IPS-15b (cell line): ENCODE measurements at regions not wholly inside any gene's neighbourhood (a gene's known extent, or its start where the extent isn't known, plus 50 kb on each side); places are given as distances from the start of the nearest gene placed in this dataset.
"Not testable (repeated sequence)": the region's sequence is repeated elsewhere in the genome, so short reads cannot be mapped to it uniquely, and the experiment has no call there.

Experiments used
- H3K27me3 ChIP-seq: one replicate; pipeline ENCODE4 v1.6.1; 2013; ENCODE audit warnings: low read length; ENCODE audit not compliant: control insufficient read depth, insufficient read depth
- H3K36me3 ChIP-seq: one replicate; pipeline ENCODE4 v1.6.1; 2013; ENCODE audit warnings: low read length; ENCODE audit not compliant: control insufficient read depth, insufficient read depth
- H3K4me1 ChIP-seq: one replicate; pipeline ENCODE4 v1.6.1; 2013; ENCODE audit warnings: mild to moderate bottlenecking, low read length; ENCODE audit not compliant: control insufficient read depth, insufficient read depth
- H3K4me3 ChIP-seq: one replicate; pipeline ENCODE4 v1.5.1; 2013; ENCODE audit warnings: low read depth, low read length
- H3K9ac ChIP-seq: one replicate; pipeline ENCODE4 v1.6.1; 2013; ENCODE audit warnings: low read depth, mild to moderate bottlenecking, low read length
- H3K9me3 ChIP-seq: one replicate; pipeline ENCODE4 v1.6.1; 2013; ENCODE audit warnings: mild to moderate bottlenecking, low read length; ENCODE audit not compliant: control insufficient read depth, insufficient read depth

- H3K27me3 ChIP-seq, H3K9ac ChIP-seq, H3K9me3 ChIP-seq, H3K4me1 ChIP-seq, H3K4me3 ChIP-seq, H3K36me3 ChIP-seq: not testable (repeated sequence)
Observed at GRCh38 chr6:164076818-164077532, 662.5 kb downstream of the QKI start.

DNA sequence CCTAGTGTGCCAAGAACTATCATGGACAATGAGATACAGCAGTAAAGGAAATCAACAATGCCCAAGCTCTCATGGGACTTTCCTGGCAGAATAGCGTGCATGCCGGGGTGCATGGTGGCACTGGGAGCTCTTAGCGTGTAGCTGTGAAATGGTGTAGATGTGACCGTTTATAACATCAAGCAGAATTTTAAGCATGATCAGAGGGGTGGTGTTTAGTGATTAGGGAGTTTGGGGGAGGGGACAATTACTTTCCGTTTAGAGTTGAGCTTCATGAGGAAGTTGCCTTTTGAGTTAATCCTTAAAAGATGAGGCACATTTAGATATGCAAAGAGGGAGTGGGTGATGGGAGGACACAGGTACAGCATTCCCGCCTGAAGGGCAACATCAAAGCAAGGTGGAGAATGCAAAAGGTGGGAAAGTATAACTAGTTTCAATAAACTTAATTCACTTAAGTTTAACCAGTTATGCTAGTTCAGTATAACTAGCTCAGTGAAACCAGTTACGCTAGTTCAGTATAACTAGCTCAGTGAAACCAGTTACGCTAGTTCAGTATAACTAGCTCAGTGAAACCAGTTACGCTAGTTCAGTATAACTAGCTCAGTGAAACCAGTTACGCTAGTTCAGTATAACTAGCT is 661.6 kb downstream of the QKI start:
- Histone ChIP-seq H3K9me3 (no peaks in the 10 kb centered on the region), H3K27me3 (no peaks in the 10 kb centered on the region), H3K9ac (no peak overlapping the region), H3K4me3 (no peak overlapping the region), H3K4me1 (no peaks in the 10 kb centered on the region), H3K36me3 (no peaks in the 10 kb centered on the region)

DNA sequence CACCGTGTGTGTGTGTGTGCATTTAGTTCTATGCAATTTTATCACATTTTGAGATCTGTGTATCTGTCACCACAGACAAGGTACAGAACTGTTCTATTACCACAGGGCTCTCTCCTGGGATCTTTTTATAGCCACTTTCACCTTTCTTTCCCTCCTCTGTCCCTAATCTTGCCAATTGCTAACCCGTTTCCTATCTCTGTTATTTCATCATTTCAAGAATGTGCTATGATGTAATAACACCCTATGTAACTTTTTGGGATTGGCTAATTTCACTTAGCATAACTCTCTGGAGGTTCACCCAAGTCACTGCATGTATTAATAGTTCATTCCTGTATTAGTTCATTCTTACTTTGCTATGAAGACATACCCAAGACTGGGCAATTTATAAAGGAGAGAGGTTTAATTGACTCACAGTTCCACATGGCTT is 657.7 kb downstream of the QKI start:
- H3K4me1 ChIP-seq = no peaks in the 10 kb centered on the region
- no peak overlapping the region for H3K4me3 ChIP-seq
- H3K9me3 ChIP-seq = no peaks in the 10 kb centered on the region
- H3K27me3 ChIP-seq = no peaks in the 10 kb centered on the region
- H3K36me3 ChIP-seq = no peaks in the 10 kb centered on the region
- H3K9ac ChIP-seq = no peak overlapping the region

DNA sequence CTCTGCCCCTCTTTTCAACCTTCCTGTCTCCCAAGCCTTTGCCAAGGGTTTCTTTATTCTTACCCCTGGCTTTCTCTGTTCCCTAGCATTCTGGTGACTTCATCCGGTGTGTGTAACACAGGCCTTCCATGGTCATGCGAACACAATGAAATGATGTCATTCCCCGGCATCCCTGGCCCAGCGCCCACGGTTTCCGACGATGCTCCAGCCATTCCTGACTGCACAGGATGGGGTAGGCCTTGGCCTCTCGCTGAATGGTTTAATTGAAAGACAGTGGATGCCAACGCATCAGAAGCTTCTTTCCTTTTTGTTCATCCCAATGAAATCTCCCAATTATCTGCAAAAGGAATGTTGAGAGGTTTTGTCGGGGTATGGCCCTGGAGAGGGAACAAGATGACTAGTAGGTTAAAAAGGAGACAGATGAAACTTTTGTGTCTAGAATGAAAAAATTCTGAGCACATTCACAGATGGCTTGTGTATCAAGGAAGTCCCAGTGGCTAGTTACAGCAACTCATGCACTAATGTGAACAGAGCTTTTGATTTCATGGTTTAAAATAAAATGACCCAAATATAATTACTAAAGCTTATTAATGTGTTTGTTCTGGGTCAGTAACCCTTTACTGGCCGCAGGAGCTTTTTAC is 655.0 kb downstream of the QKI start:
- Histone ChIP-seq H3K9ac (no peak overlapping the region), H3K9me3 (no peaks in the 10 kb centered on the region), H3K4me3 (no peak overlapping the region), H3K4me1 (no peaks in the 10 kb centered on the region), H3K27me3 (no peaks in the 10 kb centered on the region), H3K36me3 (no peaks in the 10 kb centered on the region)

- H3K9me3 ChIP-seq = no peaks in the 10 kb centered on the region
- no peaks in the 10 kb centered on the region for H3K4me1 ChIP-seq
- no peaks in the 10 kb centered on the region for H3K27me3 ChIP-seq
- no peaks in the 10 kb centered on the region for H3K36me3 ChIP-seq
- H3K4me3 ChIP-seq = no peak overlapping the region
- no peak overlapping the region for H3K9ac ChIP-seq
Observed at GRCh38 chr6:164068527-164068926, 654.0 kb downstream of the QKI start.

- Histone ChIP-seq H3K4me3 (no peak overlapping the region), H3K9me3 (no peaks in the 10 kb centered on the region), H3K4me1 (no peaks in the 10 kb centered on the region), H3K36me3 (no peaks in the 10 kb centered on the region), H3K9ac (no peak overlapping the region), H3K27me3 (no peaks in the 10 kb centered on the region)
Observed at GRCh38 chr6:164066766-164067165, 652.2 kb downstream of the QKI start.

DNA sequence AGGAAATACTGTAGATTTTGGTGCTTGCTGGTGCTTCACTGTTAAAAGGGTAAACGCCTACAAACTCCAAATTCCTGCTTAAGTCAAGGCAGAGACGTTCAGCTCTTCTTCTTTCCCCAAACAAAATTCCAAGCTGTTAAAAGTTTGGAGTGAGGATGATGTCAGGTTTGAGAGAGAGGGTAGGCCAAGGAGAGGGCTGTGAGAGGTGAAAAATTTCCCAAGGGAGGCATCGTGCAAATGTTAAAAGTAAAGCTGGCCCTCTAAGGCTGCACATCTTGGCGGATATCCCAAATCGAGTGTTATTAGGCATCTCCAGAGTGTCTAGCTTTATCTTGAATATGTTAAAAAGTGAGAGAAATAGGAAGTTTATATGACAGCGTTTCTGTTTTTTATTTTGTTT is 651.8 kb downstream of the QKI start:
- H3K4me1 ChIP-seq = no peaks in the 10 kb centered on the region
- no peaks in the 10 kb centered on the region for H3K36me3 ChIP-seq
- no peaks in the 10 kb centered on the region for H3K27me3 ChIP-seq

DNA sequence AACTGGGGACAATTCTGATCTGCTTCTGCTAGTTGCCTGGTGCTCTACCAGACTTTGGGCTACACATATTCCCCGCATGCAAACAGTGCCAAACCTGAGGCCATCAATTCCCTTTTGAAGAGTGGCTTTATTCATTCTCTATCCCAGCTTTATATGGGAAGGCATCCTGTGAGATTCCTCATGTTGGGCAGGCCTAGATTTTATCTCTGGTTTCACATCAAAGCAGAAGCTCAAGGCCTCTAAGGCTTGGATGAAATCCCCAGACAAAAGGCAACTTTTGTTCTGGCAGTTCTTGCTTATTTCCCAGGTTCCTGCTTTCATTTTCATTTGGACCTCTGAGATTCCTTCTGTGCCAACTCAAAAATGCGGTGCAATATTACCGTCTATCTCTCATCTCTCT is 648.8 kb downstream of the QKI start:
- no peaks in the 10 kb centered on the region for H3K27me3 ChIP-seq
- no peak overlapping the region for H3K4me3 ChIP-seq
- H3K9me3 ChIP-seq = no peaks in the 10 kb centered on the region
- no peak overlapping the region for H3K9ac ChIP-seq
- H3K4me1 ChIP-seq = no peaks in the 10 kb centered on the region
- H3K36me3 ChIP-seq = no peaks in the 10 kb centered on the region

More for the DNA sequence above, 651.8 kb downstream of the QKI start:
- Histone ChIP-seq H3K4me3 (no peak overlapping the region), H3K9me3 (no peaks in the 10 kb centered on the region), H3K9ac (no peak overlapping the region)

GRCh38 chr6:164062872-164063271 is 648.4 kb downstream of the QKI start:
- Histone ChIP-seq H3K9me3 (no peaks in the 10 kb centered on the region), H3K4me1 (no peaks in the 10 kb centered on the region), H3K36me3 (no peaks in the 10 kb centered on the region), H3K27me3 (no peaks in the 10 kb centered on the region), H3K4me3 (no peak overlapping the region), H3K9ac (no peak overlapping the region)

DNA sequence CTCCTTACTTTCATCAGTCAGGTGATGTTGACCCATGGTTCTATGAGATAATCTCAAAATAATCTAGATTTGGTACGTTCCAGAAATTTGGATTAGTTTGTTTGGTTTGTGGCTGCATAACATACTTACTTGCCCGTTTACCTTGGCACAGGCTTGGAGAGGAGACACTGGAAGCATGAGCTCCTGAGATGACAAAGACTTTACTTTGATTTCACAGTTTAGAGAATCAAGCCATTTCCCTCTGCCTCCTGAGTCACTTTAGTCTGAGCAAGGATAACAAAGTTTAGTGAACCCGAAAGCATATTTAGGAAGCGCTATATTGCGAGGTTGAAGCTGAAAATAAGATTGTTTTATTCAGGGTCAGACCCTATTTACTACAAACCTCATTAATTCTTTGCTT is 643.4 kb downstream of the QKI start:
- no peak overlapping the region for H3K9ac ChIP-seq
- H3K27me3 ChIP-seq = no peaks in the 10 kb centered on the region
- H3K9me3 ChIP-seq = no peaks in the 10 kb centered on the region
- no peaks in the 10 kb centered on the region for H3K4me1 ChIP-seq
- no peaks in the 10 kb centered on the region for H3K36me3 ChIP-seq
- no peak overlapping the region for H3K4me3 ChIP-seq

DNA sequence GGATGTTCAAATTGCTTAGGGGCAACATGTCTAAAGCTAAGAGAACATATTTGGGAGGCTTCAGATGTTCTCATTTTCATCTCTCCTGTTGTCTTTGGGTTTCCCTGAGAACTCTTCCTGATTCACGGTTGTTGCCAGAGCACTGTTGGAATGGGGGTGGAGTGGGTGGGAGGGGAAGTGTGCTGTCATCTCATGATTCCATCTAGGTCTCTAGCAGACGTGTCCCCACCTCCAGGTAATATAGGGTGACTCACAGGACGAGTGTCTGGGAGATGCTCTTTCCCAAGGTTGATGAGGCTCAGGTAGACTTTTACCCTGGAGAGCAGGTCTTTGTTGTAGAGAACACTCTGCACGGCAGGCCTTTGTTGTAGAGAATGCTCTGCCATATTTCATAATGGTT is 636.9 kb downstream of the QKI start:
- H3K9ac ChIP-seq = no peak overlapping the region
- H3K4me1 ChIP-seq = no peaks in the 10 kb centered on the region
- no peak overlapping the region for H3K4me3 ChIP-seq
- H3K27me3 ChIP-seq = no peaks in the 10 kb centered on the region
- H3K9me3 ChIP-seq = no peaks in the 10 kb centered on the region
- H3K36me3 ChIP-seq = no peaks in the 10 kb centered on the region

DNA sequence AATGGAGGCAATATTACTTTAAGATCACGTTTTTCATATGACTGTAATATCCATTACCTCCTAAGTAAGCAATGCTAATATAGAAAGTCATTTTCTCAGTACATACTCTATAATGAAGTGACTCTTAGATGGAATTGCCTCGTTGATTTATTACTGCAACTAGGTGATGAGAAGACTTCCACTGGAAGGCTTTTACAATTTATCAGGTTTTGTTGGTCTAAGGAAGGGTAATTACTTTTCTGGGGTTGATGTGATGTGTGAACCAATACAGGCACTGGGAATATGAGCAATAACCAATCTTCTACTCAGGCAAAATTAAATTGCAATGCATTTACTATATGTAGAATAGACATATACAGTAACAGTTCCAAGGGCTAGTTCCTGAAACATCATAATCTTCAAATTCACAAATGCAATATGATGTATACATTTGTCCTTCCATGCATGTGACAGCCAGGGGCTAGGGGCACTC is 635.0 kb downstream of the QKI start:
- Histone ChIP-seq H3K36me3 (no peaks in the 10 kb centered on the region), H3K27me3 (no peaks in the 10 kb centered on the region), H3K4me3 (no peak overlapping the region), H3K9me3 (no peaks in the 10 kb centered on the region), H3K9ac (no peak overlapping the region), H3K4me1 (no peaks in the 10 kb centered on the region)
